ENCODE measurements at regions not wholly inside any gene's neighbourhood (a gene's known extent, or its start where the extent isn't known, plus 50 kb on each side); places are given as distances from the start of the nearest gene placed in this dataset.

DNA sequence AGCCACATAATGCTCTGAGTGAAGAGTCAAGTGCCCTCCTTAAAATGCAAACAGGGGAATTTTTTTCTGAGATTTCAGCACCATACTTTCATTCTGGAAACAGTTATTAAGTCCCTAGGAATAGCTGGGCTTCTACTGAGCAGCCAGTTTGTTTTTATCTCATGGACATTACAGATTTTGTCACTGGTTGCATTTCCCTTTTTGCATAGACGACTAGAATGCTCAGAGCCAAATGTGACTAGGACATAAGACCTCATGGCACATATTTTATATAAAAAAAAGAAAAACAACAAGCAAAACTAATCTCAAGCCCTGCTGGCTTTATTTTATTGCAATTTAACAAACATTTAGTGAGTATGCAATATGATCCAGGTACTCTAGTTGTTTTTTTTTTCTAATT, 112.7 kb upstream of the NANOGP8 start:
- no peaks in the 10 kb centered on the region for H3K36me3 ChIP-seq (ENCODE audit: control insufficient read depth, insufficient read depth, low read length)
- Mint-ChIP-seq H3K4me1 (ENCODE audit: low read depth, unreplicated experiment) (no peaks in the 10 kb centered on the region), H3K27ac (ENCODE audit: unreplicated experiment) (no peak overlapping the region), H3K36me3 (ENCODE audit: insufficient read depth, unreplicated experiment) (no peaks in the 10 kb centered on the region), H3K9me3 (ENCODE audit: unreplicated experiment) (peaks cover under 1% of the 10 kb centered on the region), H3K4me3 (ENCODE audit: unreplicated experiment) (no peak overlapping the region), H3K27me3 (ENCODE audit: insufficient read depth, unreplicated experiment) (no peaks in the 10 kb centered on the region)
- intact Hi-C loops (cut with micrococcal nuclease; ENCODE audit: unreplicated experiment): no loop called here
- no TSS peak for BruUV-seq (replicated peaks)
- H3K9me3 ChIP-seq: no peaks in the 10 kb centered on the region; the same call in 1 of the 2 replicates
- no peaks in the 10 kb centered on the region for H3K4me1 ChIP-seq
- H3K4me3 ChIP-seq (ENCODE audit: low read depth, low read length): no peak overlapping the region
- POLR2A ChIA-PET: no interaction called here
- CTCF ChIA-PET: no interaction called here
- no peak for DNase-seq
- no peaks in the 10 kb centered on the region for H3K27me3 ChIP-seq (replicated peaks; ENCODE audit: control insufficient read depth, insufficient read depth, low read length)
- TF ChIP-seq CTCF (IDR thresholded peaks at IDR 0.05; ENCODE audit: insufficient read depth in 1 of 2, low read depth in 1 of 2, low read length in 1 of 2, severe bottlenecking in 1 of 2, unreplicated experiment in 1 of 2): no peak

- CTCF ChIA-PET: no interaction called here
- intact Hi-C loops (cut with micrococcal nuclease; ENCODE audit: unreplicated experiment): no loop called here
- Mint-ChIP-seq H3K9me3 (ENCODE audit: unreplicated experiment) (peaks cover 5% of the 10 kb centered on the region), H3K4me1 (ENCODE audit: low read depth, unreplicated experiment) (no peaks in the 10 kb centered on the region), H3K27ac (ENCODE audit: unreplicated experiment) (no peak overlapping the region), H3K4me3 (ENCODE audit: unreplicated experiment) (no peak overlapping the region), H3K36me3 (ENCODE audit: insufficient read depth, unreplicated experiment) (no peaks in the 10 kb centered on the region), H3K27me3 (ENCODE audit: insufficient read depth, unreplicated experiment) (no peaks in the 10 kb centered on the region)
- DNase-seq: no peak
- no peak for TF ChIP-seq CTCF (IDR thresholded peaks at IDR 0.05; ENCODE audit: insufficient read depth in 1 of 2, low read depth in 1 of 2, low read length in 1 of 2, severe bottlenecking in 1 of 2, unreplicated experiment in 1 of 2)
- Histone ChIP-seq H3K4me1 (no peaks in the 10 kb centered on the region), H3K36me3 (ENCODE audit: control insufficient read depth, insufficient read depth, low read length) (no peaks in the 10 kb centered on the region), H3K4me3 (ENCODE audit: low read depth, low read length) (no peak overlapping the region), H3K9me3 (no peaks in the 10 kb centered on the region; the same call in 1 of the 2 replicates), H3K27me3 (replicated peaks; ENCODE audit: control insufficient read depth, insufficient read depth, low read length) (no peaks in the 10 kb centered on the region)
- POLR2A ChIA-PET: no interaction called here
- no TSS peak for BruUV-seq (replicated peaks)
Observed at GRCh38 chr15:35197306-35197705, 112.2 kb upstream of the NANOGP8 start.

GRCh38 chr15:35196273-35196672, 111.2 kb upstream of the NANOGP8 start:
- Histone ChIP-seq H3K9me3 (peaks cover 6% of the 10 kb centered on the region; the same call in 1 of the 2 replicates), H3K27me3 (replicated peaks; ENCODE audit: control insufficient read depth, insufficient read depth, low read length) (no peaks in the 10 kb centered on the region), H3K4me3 (ENCODE audit: low read depth, low read length) (no peak overlapping the region), H3K36me3 (ENCODE audit: control insufficient read depth, insufficient read depth, low read length) (no peaks in the 10 kb centered on the region), H3K4me1 (no peaks in the 10 kb centered on the region)
- intact Hi-C loops (cut with micrococcal nuclease; ENCODE audit: unreplicated experiment): no loop called here
- no peak for TF ChIP-seq CTCF (IDR thresholded peaks at IDR 0.05; ENCODE audit: insufficient read depth in 1 of 2, low read depth in 1 of 2, low read length in 1 of 2, severe bottlenecking in 1 of 2, unreplicated experiment in 1 of 2)
- Mint-ChIP-seq H3K4me3 (ENCODE audit: unreplicated experiment) (no peak overlapping the region), H3K27ac (ENCODE audit: unreplicated experiment) (no peak overlapping the region), H3K27me3 (ENCODE audit: insufficient read depth, unreplicated experiment) (no peaks in the 10 kb centered on the region), H3K9me3 (ENCODE audit: unreplicated experiment) (peaks cover 15% of the 10 kb centered on the region), H3K36me3 (ENCODE audit: insufficient read depth, unreplicated experiment) (no peaks in the 10 kb centered on the region), H3K4me1 (ENCODE audit: low read depth, unreplicated experiment) (no peaks in the 10 kb centered on the region)
- no peak for DNase-seq
- BruUV-seq (replicated peaks): no TSS peak
- ChIA-PET POLR2A (no interaction called here), CTCF (no interaction called here)

All from Caco-2 (cell line).